NCI-H2029 (cell line): ENCODE measurements at regions not wholly inside any gene's neighbourhood (a gene's known extent, or its start where the extent isn't known, plus 50 kb on each side); places are given as distances from the start of the nearest gene placed in this dataset.
A peak's percentile ranks its signal among the peaks of the same experiment; 100 is the strongest.

Source experiments
- DNase-seq: peaks from one replicate; lab custom pipeline; 2025; lab: John Stamatoyannopoulos, UW

DNA sequence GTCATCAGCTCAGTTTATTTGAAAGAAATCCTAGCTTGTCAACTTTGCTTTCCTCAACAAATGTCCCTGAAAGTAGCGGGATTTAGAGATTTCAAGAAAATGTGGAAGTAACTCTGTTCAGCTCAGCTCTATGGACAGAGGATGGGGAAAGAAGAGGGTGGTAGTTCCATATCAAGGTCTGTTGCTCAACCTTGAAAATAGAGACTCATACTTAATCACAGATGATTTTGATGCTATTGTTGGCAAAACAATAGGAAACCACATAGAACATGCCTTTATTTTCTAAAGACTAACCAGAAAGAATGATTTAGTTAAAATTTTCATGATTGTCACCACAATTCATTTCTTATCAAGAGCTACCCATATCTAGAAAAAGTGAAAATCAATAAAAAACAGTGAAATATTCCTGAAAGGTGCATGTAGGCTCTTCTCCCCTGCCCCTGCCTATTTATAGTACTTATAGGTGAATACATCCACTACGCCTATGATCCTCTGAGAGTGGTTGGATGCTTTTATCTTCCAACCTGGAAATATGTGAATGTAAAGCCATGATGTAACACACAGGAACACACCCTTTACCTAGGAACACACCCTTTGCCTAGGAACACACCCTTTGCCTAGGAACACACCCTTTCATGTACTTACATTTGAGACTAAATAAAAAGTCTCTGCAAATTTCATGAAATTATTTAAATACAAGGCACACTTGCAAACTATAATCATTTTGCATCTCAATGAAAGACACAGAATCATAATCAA lies 65.8 kb downstream of the ETAA1 start:
- no peak for DNase-seq

DNA sequence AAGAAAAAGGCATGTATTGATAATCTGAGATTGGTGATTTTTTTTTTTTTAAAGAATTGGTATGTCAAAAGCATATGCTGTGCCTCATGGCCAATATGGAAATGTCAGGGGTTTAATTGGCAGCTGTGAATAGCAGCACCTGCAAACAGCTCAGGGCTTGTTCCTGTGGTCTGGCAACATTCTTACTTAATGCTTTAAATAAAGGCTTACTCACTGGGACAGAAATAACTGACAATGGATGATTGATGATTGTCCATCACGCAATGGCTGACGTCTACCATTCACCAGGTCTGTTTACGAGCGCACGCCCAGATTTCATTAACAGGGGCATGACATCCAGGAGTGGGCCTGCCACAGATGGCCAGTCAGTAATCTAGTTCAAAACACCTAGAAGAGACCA lies 66.7 kb downstream of the ETAA1 start:
- DNase-seq = peak; percentile 1

DNA sequence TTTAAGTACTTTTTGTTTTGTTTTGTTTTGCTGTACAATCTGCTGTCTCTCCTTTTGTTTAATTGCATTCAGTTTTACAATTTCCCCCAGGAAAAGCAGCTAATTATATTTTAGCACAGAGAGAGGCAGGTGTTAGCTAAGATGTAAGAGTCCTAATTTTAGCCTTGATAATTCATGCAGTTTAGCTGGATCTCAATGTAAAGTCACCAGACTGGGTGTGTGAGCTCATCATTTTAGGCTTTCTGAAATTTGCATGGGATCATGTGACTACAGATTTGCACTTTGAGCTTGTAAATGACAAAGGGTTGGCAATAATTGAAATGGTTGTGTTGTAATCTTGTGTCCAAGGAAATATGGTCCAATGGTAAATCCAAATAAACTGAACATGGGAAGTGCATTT lies 68.5 kb downstream of the ETAA1 start:
- DNase-seq = no peak

DNA sequence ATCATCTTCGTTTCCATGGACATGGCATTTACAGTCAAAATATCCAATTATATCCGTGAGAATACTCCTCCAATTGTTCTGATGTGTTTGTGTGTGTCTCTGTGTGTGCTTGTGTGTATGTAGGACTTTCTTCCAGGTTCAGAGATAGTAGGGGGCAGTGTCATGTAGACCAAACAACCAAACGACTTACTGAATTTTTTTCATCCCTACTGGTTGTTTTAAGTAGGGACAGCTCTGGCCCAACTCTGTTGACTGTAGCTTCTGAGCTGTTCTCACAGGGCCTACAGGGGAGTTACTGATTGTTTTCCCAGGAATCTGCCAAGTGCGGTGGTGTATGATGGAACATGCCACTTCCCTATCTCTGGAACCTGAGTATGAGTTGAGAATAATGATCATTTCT lies 69.6 kb downstream of the ETAA1 start:
- no peak for DNase-seq

DNA sequence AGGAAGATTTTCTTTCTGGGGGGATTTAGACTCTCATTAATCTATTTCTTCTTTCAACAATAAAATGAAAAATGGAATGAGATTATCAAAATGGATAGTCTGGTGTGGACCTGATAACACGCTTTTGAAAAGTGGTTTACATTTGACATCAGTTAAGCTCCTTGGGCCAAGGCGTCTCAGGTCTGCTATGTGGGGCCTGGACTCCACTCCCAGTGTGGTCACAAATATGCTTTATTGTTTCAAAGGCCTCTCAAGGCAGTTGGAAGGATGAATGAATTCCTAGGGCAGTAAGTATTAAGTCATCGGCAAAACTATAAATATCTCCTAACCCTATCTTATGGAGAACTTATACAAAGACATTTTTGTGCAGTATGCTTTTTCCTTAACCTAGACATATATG lies 74.5 kb downstream of the ETAA1 start:
- DNase-seq = no peak

DNA sequence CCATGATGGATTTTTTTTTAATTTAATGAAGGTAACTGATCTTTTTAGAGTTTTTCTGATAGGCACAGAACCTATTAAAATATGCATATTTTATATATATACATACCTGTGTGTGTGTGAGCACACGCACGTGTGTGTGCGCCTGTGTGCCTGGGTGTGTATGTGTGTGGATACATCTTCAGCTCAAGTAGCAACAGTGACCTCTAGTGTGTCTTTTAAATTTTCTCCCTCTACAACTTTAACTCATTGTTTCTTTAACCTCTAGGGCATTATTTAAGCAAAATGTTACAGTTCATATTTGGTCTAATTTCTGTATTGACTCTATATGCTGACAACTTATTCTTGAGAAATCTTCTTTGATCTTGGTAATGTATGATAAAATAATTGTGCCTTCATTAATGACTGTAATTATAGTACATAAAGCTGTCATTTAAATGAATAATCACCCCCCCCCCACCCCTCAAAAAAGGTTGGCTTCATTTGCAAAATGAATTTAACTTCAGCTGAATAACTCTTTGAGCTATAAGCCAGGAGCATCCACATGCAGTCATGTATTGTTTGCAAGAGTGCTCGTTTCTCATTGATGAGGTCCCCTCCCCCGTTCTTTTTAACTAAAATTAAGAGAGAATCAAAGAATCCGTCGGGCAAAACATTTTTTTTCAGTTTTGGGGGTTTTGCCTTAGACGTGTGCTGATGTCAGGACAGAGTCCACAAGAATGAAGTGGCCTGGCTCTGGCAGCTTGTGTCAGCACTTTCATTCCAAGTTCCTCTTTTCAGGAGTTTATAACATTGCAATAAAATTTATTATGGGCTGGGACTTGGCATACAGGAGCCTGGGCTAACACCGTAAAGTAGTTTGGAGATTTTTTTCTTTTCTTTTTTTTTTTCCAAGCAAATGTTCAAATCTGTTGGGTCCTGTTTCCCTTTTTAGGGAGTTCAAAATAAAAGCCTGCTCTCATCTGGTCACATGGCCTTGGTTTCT lies 80.0 kb downstream of the ETAA1 start:
- DNase-seq = peak; percentile 10

DNA sequence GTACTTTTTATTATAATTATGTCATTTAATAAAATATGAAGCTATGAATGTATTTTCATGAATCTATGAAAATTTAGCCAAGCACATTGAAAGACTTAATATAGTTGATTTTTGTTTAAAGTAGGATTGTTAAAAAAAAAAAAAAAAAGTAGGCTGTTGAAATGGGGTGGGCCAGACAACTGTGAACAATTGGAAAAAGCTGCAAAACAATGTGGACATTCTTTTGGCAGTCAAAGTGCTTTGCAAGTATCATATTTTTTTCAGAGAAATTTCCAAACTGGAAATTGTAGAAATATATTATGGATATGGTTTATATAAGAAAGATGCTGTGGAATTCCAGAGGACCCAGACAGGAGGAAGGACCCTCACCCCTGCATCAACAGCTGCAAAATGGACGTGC lies 82.1 kb downstream of the ETAA1 start:
- no peak for DNase-seq

DNA sequence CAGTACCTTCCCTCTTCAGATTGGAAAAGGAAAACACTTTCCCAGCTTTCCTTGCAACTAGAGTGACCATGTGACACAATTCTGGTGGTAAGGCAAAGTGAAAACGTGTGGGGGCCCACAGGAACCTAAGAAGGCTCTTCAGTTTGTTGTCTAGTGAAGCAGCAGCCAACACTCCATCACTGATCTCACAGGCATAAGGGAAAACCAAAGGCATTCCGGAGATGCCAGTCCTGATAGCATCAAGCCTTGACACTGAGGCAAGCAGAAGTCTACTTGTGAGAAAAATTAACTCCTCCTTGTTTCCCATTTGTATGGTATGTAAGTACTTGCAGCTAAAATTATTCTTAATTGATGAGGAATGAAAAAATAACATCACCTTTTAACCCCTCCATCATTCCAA lies 88.3 kb downstream of the ETAA1 start:
- no peak for DNase-seq

DNA sequence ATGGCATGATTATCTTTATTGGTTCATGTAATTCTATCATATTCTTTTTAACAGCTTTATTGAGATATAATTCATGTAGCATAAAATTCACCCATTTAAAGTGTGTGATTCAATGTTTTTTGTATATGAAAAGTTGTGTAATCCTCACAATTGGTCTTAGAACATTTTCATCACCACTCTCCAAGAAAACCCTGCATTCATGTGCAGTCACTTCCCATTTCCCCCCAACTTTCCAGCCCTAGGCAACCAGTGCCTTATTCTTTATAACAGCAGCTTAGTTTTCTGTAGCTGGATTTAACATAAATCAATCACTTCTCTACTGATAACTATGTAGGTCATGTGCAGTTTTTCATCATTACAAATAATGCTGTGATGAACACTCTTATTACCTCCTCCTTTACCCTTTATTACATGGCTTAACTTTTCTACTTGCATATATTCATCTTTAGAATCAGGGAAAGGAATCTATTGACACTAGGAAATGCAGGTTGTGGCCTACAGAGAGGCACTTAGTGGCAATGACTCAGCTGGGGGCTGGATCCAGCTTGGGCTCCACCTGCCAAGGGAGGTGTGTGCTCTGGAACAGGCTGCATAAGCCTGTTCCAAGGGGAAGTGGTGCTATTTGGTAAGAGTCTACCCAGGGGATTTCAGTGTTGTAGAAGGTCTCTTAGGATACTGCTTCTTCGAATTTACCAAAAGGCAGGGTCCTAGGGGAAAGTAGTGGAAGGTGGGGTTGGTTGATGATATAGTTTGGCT lies 89.1 kb downstream of the ETAA1 start:
- DNase-seq = peak; percentile 45

DNA sequence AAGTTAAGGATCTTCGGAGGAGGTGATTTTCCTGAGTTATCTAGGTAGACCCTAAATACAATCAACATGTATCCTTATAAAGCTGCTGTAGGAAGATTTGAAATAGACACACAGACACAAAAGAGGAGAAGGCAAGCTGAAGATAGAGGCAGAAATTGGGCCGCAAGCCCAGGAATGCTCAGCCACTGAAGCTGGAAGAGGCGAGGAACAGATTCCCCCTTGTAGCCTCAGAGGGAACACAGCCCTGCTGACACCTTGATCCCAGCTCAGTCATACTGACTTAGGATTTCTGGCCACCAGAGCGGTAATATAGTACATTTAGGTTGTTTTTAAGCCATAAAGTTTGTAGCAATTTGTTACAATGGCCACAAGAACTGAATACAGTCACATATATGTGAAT lies 90.9 kb downstream of the ETAA1 start:
- DNase-seq = no peak

DNA sequence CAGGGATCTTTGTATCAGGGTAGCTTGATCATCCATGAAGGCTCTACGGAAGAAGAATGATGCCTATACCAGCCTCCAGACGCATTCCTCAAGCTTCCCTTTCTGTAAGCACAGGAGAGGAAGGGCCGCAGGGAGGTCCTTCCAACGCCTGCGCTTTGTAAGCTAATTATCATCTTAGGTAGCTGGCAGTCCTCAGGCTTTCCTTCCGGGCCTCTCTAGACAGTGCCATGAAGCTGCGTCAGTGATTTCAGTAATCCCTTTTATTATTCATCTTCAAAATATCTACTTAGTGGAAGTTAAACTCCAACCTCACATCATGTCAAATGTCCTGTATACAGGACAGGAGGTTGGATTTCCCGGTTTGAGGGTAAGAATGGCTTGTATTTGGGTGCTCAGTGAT lies 92.3 kb downstream of the ETAA1 start:
- DNase-seq = no peak

DNA sequence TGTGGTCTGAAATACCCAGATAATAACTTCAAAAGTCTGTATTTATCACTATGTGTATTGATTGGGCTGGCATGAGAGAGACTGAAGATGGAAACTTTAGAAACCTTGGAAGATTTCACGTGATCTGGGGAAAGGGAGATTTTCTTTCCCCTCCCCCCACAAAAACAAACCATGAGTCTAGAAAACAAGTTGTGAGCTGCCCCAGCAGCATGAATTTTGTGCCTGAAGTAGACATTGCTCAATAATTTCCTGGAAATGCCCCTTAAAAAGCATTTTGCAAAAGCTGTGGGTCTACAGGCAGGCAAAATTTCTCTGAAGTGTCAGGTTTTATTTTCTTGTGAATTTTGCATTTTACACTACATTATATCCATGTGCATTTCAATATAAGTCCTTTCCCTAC lies 101.8 kb downstream of the ETAA1 start:
- no peak for DNase-seq

DNA sequence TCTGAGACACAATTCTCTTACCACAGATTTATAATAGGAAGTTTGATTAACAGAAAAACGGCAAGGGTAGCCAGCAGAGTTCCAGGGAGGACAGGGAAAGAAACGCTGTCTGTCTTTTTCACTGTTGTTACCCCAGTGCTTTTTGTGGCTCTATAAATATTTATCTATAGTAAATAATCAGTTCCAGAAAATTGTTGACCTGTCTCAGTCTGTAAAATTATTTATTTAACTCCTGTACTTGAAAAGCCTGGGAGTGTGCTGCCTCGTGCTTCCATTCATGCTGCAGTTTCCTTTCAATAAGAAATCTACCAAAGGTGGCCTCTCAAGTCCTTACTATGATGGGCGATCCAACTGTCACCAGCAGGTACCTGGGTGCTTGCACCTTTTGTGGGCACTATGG lies 102.9 kb downstream of the ETAA1 start:
- no peak for DNase-seq

DNA sequence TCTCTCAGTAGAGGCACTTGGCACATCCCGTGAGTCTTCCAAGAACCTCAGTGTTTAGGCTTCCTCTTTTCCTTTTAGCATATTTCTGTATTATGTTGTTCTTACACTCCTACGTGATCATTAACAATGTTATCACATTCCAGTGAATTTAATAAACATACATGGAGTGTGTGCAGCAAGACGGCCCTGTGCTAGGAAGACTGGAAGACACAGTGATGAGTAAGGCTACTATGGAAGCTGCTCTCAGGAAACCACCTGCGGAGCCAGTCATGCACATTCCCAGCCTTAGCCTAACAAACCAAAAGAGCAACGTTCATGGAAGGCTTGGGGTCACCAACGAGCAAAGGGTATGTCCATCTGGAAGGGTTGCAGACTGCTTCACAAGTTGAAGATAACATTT lies 103.4 kb downstream of the ETAA1 start:
- no peak for DNase-seq

DNA sequence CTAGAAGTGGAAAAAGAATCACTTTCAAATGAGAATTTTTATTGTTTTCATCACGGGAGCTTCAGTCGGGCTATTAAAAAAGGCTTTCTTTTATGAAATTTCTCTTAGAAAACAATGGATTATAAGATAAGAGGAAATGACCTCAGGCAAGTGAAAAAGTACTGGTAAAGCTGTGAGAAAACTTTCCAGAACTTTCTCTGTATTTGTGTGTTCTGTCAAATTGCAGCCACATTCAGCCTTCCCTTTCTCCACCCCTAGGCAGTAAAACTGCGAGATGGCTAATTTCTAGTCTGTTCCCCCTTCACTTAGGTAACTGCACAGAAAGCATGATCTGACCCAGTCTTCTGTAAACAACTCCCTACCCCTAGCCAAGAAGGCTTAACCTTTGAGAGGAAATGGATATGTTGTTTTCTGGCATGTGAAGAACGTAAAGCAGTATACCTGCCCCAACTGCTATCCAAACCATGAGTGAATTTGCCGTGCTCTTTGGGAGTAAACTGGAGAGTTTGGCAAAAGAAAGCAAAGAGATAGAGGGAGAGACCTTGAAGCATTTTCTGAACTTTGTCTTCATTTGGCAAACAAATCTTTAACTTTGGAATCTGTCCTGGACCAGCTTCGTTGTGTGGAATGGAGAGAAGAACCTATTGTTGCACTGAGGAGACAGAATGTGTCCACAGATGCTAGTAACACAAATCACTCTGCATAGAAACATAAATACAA lies 105.4 kb downstream of the ETAA1 start:
- DNase-seq = no peak

DNA sequence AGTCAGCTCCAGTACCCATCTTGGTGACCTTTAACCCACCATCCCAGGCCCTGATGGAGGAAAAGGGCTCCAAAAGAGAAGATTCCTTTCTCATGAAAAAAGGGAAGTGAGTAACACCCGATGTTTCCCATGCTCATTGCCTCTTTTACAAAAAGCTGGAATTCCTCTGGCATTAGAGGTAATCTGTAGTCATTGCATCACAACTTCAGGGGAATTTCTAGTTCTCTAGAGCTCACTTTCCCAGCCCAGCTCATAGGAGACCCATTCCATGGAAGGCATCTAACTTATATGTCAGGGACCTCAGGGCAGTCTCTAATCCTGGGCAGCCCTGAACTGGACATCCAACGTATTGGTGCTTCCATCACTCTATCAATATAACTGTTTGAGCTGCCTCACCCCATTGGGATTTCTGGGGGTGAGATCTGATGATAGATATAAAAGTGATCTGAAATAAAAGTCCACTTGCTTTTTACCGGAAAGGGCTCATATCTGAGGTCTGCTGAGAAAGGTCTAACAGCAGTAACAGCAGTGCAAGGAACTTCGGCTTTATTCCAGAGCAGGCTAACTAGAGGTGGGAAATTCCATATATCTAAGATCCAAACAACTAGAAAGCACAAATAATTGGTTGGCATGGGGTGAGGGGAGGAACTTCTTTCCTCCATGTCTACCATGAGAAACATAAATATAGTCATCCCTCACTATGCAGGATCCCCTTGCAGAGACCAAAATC lies 106.1 kb downstream of the ETAA1 start:
- DNase-seq = no peak

DNA sequence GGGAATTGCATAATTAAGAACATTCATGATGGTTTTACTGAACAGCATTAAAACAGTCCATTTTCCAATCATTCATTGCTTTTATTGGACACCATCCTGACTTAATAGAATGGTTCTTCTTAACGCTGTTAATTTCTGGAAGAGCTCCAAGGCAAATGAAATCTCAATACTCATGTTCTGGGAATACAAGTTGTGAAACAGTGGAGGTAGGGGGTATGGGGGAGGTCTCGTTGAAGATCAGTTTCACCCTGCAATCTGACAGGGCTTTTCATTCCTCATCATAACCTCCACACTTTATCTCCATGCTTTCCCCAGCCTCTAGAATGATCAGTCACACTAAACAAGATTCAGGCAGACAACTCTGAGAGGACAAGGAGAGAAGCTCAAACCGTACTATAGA lies 113.6 kb downstream of the ETAA1 start:
- no peak for DNase-seq

DNA sequence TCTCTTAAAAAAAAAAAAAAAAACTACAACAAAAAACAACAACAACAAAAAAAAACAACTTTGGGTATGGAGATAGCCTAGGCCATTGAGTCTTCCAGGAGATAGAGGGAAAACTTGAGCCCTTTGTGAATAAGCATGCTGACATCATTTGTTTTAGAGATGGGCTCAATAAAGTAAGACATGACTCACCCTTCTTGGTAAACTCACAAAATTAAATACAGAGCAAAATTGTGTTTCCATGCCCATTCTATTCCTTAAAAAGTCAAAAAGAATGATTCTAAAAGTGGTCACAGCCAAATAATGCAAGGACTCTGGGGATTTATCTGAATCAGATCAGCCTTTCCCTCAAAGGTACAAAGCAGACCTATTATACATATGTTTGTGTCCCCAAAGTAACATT lies 117.4 kb downstream of the ETAA1 start:
- DNase-seq = no peak

DNA sequence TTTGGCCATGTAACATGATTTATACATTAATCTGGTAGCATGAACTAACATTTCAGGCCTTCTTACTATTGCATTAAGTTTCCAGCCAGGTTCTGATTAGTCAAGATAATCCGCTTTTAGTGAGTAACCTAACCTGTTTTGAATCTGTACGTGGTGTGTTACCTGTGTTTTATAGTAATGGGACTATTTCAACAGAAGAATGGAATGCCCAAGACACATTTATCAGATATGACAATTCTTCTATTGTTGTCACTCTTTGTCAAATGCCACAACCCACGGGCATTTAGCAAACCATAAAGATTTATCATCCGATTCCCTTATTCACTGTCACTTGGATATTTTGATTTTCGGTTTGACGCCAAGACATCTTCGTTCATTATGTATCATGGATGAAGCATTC lies 117.9 kb downstream of the ETAA1 start:
- DNase-seq = no peak

DNA sequence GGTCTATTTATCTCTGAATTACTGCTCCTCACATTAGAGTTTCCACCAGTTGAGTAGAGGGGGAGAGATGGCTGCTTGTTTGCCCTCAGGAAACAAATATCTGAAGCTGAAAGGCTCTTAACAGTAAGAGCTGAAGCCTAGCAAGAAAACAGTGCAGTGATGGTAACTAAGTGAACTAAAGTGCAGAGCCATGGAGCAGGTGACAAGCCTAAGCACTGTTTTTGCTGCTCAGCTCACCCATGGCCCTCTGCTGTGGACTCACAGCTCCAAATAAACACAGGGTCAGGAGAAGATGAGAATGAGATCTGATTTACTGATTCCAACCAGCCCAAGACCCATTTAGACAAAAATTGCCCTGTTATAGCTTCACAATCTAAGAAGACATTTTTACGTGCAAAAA lies 118.4 kb downstream of the ETAA1 start:
- no peak for DNase-seq

DNA sequence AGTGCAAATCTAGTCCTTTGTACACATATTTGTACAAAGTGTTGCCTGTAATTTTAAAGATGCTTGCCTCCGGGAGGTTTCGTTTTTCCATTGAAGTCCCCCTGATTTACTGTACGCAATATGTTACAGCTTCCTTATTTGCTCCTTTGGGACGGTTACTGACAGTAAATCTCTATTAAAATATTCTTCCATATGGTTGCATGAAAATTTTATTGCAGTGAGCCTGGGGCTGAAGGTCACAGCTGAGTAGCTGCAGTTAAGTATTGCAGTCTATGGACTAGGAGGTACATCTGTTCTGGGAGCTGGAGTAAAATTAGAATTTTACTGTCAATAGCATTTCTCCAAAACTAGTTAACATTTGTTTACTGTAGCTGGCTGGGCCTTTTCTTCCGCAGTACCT lies 119.2 kb downstream of the ETAA1 start:
- DNase-seq = no peak
